ENCODE measurements at regions not wholly inside any gene's neighbourhood (a gene's known extent, or its start where the extent isn't known, plus 50 kb on each side); places are given as distances from the start of the nearest gene placed in this dataset.

DNA sequence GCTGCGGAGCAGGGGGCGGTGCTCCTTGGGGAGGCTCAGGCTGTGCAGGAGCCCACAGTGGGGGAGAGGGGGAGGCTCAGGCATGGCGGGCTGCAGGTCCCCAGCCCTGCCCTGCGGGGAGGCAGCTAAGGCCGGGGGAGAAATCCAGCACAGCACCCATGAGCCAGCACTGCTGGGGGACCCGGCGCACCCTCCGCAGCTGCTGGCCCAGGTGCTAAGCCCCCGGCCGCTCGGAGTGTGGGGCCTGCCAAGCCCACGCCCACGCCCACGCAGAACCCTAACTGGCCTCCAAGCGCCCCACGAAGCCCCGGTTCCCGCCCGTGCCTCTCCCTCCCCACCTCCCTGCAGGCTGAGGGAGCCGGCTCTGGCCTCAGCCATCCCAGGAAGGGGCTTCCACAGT lies 145.6 kb upstream of the SEL1L start:
- ATAC-seq (replicated peaks in 1 of 2) (no peak), DNase-seq (no peak)
- Mint-ChIP-seq H3K27ac (no peak overlapping the region), H3K36me3 (ENCODE audit: insufficient read depth in 2 of 2) (no peaks in the 10 kb centered on the region), H3K4me1 (ENCODE audit: low read depth) (no peaks in the 10 kb centered on the region), H3K9me3 (peaks cover 2 to 4% of the 10 kb centered on the region in 2 donors), H3K4me3 (no peak overlapping the region), H3K27me3 (ENCODE audit: low read depth) (peaks cover 6% of the 10 kb centered on the region)

GRCh38 chr14:81681541-81681940 lies 147.9 kb upstream of the SEL1L start:
- Mint-ChIP-seq H3K9me3 (peaks cover 2 to 4% of the 10 kb centered on the region in 2 donors), H3K4me1 (ENCODE audit: low read depth) (no peaks in the 10 kb centered on the region), H3K4me3 (no peak overlapping the region), H3K27ac (no peak overlapping the region), H3K36me3 (ENCODE audit: insufficient read depth in 2 of 2) (no peaks in the 10 kb centered on the region), H3K27me3 (ENCODE audit: low read depth) (peaks cover 6% of the 10 kb centered on the region)
- ATAC-seq (replicated peaks in 1 of 2) (no peak), DNase-seq (no peak)

DNA sequence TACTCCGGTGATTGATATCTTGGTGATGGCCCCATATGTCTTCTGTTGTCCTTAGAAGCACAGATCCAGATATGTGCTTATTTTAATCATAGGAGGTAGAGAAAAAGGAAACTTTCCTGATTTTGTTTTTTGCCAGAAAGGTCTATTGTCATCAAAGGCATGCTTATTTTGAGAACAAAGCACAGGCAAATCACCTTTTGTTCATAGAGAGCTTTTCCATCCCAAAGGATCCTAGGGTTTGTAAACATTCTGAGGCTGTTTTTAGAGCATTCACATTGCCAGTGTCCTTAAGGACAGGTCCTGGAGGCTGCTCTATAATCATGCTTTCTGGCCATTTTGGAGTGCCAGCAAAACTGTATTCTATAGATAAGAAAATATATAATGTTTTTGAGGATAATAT lies 148.5 kb upstream of the SEL1L start:
- no peak for DNase-seq
- peaks cover 6% of the 10 kb centered on the region for H3K27me3 Mint-ChIP-seq (ENCODE audit: low read depth)
- no peaks in the 10 kb centered on the region for H3K4me1 Mint-ChIP-seq (ENCODE audit: low read depth)
- no peak overlapping the region for H3K4me3 Mint-ChIP-seq
- no peak for ATAC-seq (replicated peaks in 1 of 2)
- no peak overlapping the region for H3K27ac Mint-ChIP-seq
- H3K9me3 Mint-ChIP-seq = peaks cover 2 to 4% of the 10 kb centered on the region in 2 donors
- no peaks in the 10 kb centered on the region for H3K36me3 Mint-ChIP-seq (ENCODE audit: insufficient read depth in 2 of 2)

GRCh38 chr14:81682701-81683100 lies 149.0 kb upstream of the SEL1L start:
- ATAC-seq (replicated peaks in 1 of 2) (no peak), DNase-seq (no peak)
- peaks cover 2 to 4% of the 10 kb centered on the region in 2 donors for H3K9me3 Mint-ChIP-seq
- no peak overlapping the region for H3K4me3 Mint-ChIP-seq
- no peaks in the 10 kb centered on the region for H3K36me3 Mint-ChIP-seq (ENCODE audit: insufficient read depth in 2 of 2)
- H3K27ac Mint-ChIP-seq = no peak overlapping the region
- no peaks in the 10 kb centered on the region for H3K4me1 Mint-ChIP-seq (ENCODE audit: low read depth)
- peaks cover 6% of the 10 kb centered on the region for H3K27me3 Mint-ChIP-seq (ENCODE audit: low read depth)

- peaks cover under 1 to 2% of the 10 kb centered on the region in 2 donors for H3K9me3 Mint-ChIP-seq
- H3K4me1 Mint-ChIP-seq (ENCODE audit: low read depth) = no peaks in the 10 kb centered on the region
- no peaks in the 10 kb centered on the region for H3K36me3 Mint-ChIP-seq (ENCODE audit: insufficient read depth in 2 of 2)
- ATAC-seq (replicated peaks in 1 of 2) (no peak), DNase-seq (no peak)
- peaks cover 6% of the 10 kb centered on the region for H3K27me3 Mint-ChIP-seq (ENCODE audit: low read depth)
- no peak overlapping the region for H3K27ac Mint-ChIP-seq
- no peak overlapping the region for H3K4me3 Mint-ChIP-seq
These were observed 151.0 kb upstream of the SEL1L start for GRCh38 chr14:81684696-81685095.

- Mint-ChIP-seq H3K27ac (no peak overlapping the region), H3K36me3 (ENCODE audit: insufficient read depth in 2 of 2) (no peaks in the 10 kb centered on the region), H3K27me3 (ENCODE audit: low read depth) (peaks cover 4% of the 10 kb centered on the region), H3K4me1 (ENCODE audit: low read depth) (no peaks in the 10 kb centered on the region), H3K4me3 (no peak overlapping the region), H3K9me3 (peaks cover 0 to 2% of the 10 kb centered on the region in 2 donors)
- DNase-seq (no peak), ATAC-seq (replicated peaks in 1 of 2) (no peak)
These were observed 152.9 kb upstream of the SEL1L start for GRCh38 chr14:81686512-81686911.

DNA sequence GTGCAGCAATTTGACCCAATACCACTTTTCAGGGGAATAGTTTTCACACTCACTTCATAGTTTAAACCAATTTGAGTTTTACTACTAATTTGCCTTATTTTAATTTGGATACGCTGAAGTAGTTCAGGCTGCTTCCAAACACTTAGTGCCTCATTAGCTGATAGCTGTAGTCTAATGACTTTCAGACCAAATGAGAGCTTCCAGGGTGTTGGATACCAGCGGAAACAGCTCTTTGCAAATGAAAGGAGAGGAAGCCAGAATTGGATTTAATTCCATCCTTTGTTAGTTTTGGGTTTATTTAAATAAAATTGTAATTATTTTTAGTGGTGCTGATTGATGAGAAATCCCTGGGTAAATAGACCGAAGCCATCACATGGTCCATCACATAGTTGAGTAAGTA lies 158.3 kb upstream of the SEL1L start:
- no peak for ATAC-seq (replicated peaks in 1 of 2)
- no peak overlapping the region for H3K4me3 Mint-ChIP-seq

DNA sequence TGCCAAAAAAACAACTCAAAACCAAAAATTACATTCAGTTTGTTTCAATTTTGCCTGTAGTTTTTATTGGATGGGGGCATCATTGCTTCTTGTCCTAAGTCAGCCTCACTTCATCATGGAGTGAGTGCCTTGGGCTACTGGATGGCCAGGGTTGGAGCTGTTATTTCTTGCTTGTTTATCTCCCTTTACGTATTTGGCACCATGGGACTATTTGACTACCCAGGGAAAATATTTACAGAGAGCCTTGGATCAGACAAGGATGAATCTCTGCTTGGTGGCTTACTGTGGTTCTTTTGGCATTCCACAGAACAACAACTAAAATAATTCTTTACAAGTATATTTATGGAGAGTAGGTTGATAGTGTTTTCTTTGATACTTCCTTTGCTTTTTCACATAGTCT lies 160.8 kb upstream of the SEL1L start:
- no peaks in the 10 kb centered on the region for H3K36me3 Mint-ChIP-seq (ENCODE audit: insufficient read depth in 2 of 2)
- ATAC-seq (replicated peaks in 1 of 2) (no peak), DNase-seq (no peak)
- H3K9me3 Mint-ChIP-seq = no peaks in the 10 kb centered on the region
- H3K4me1 Mint-ChIP-seq (ENCODE audit: low read depth) = no peaks in the 10 kb centered on the region
- no peak overlapping the region for H3K4me3 Mint-ChIP-seq
- no peak overlapping the region for H3K27ac Mint-ChIP-seq
- H3K27me3 Mint-ChIP-seq (ENCODE audit: low read depth) = no peaks in the 10 kb centered on the region

More for the DNA sequence above, 158.3 kb upstream of the SEL1L start:
- Mint-ChIP-seq H3K9me3 (no peaks in the 10 kb centered on the region), H3K27me3 (ENCODE audit: low read depth) (no peaks in the 10 kb centered on the region), H3K4me1 (ENCODE audit: low read depth) (no peaks in the 10 kb centered on the region), H3K36me3 (ENCODE audit: insufficient read depth in 2 of 2) (no peaks in the 10 kb centered on the region), H3K27ac (no peak overlapping the region)
- no peak for DNase-seq

DNA sequence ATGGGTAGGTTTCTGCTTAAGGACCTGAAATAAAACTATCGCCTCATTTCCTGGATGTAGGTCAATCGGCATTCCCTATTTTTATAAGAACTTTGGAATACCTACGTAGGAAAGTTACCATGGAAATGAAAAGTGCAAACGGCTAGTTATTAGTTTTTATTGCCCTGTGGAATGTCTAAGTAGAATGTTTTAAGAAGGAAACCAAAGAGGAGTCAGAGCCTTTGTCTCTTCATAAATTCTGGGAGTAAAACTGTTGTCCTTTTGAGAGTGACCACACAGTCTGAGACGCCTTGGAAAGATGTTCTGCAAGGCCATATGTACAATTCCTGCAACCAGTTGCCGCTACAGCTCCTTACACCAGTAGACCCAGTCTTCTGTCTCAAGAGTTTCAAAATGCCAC lies 176.0 kb upstream of the SEL1L start:
- Mint-ChIP-seq H3K4me3 (no peak overlapping the region), H3K9me3 (peaks cover 3% of the 10 kb centered on the region in 2 donors), H3K27ac (no peak overlapping the region), H3K4me1 (ENCODE audit: low read depth) (no peaks in the 10 kb centered on the region), H3K36me3 (ENCODE audit: insufficient read depth in 2 of 2) (no peaks in the 10 kb centered on the region), H3K27me3 (ENCODE audit: low read depth) (no peaks in the 10 kb centered on the region)
- ATAC-seq (replicated peaks in 1 of 2) (no peak), DNase-seq (no peak)

- DNase-seq = peak; percentile 2 to 15
- no peak overlapping the region for H3K4me3 Mint-ChIP-seq
- H3K27me3 Mint-ChIP-seq (ENCODE audit: low read depth) = no peaks in the 10 kb centered on the region
- no peak for ATAC-seq (replicated peaks in 1 of 2)
- H3K36me3 Mint-ChIP-seq (ENCODE audit: insufficient read depth in 2 of 2) = no peaks in the 10 kb centered on the region
- no peaks in the 10 kb centered on the region for H3K4me1 Mint-ChIP-seq (ENCODE audit: low read depth)
- H3K9me3 Mint-ChIP-seq = peaks cover 2 to 3% of the 10 kb centered on the region in 2 donors
- no peak overlapping the region for H3K27ac Mint-ChIP-seq
These were observed 176.7 kb upstream of the SEL1L start for GRCh38 chr14:81710232-81710845.

- no peak for ATAC-seq (replicated peaks in 1 of 2)
These were observed 182.1 kb upstream of the SEL1L start for GRCh38 chr14:81715731-81716130.

GRCh38 chr14:81716953-81717352 lies 183.3 kb upstream of the SEL1L start:
- no peak for DNase-seq
- no peaks in the 10 kb centered on the region for H3K9me3 Mint-ChIP-seq

More at GRCh38 chr14:81715731-81716130, 182.1 kb upstream of the SEL1L start:
- H3K27me3 Mint-ChIP-seq (ENCODE audit: low read depth) = no peaks in the 10 kb centered on the region
- H3K4me1 Mint-ChIP-seq (ENCODE audit: low read depth) = no peaks in the 10 kb centered on the region
- H3K36me3 Mint-ChIP-seq (ENCODE audit: insufficient read depth in 2 of 2) = no peaks in the 10 kb centered on the region
- no peak overlapping the region for H3K4me3 Mint-ChIP-seq
- DNase-seq = no peak
- H3K9me3 Mint-ChIP-seq = no peaks in the 10 kb centered on the region
- no peak overlapping the region for H3K27ac Mint-ChIP-seq

GRCh38 chr14:81723956-81724355 lies 190.3 kb upstream of the SEL1L start:
- ATAC-seq (replicated peaks in 1 of 2) = no peak

More at GRCh38 chr14:81716953-81717352, 183.3 kb upstream of the SEL1L start:
- Mint-ChIP-seq H3K27ac (no peak overlapping the region), H3K4me3 (no peak overlapping the region), H3K27me3 (ENCODE audit: low read depth) (no peaks in the 10 kb centered on the region), H3K4me1 (ENCODE audit: low read depth) (no peaks in the 10 kb centered on the region), H3K36me3 (ENCODE audit: insufficient read depth in 2 of 2) (no peaks in the 10 kb centered on the region)
- no peak for ATAC-seq (replicated peaks in 1 of 2)

GRCh38 chr14:81727218-81727617 lies 193.6 kb upstream of the SEL1L start:
- Mint-ChIP-seq H3K27ac (no peak overlapping the region), H3K4me3 (no peak overlapping the region), H3K9me3 (no peaks in the 10 kb centered on the region), H3K4me1 (ENCODE audit: low read depth) (no peaks in the 10 kb centered on the region), H3K36me3 (ENCODE audit: insufficient read depth in 2 of 2) (no peaks in the 10 kb centered on the region), H3K27me3 (ENCODE audit: low read depth) (no peaks in the 10 kb centered on the region)
- DNase-seq = no peak
- ATAC-seq (replicated peaks in 1 of 2) = no peak

More at GRCh38 chr14:81723956-81724355, 190.3 kb upstream of the SEL1L start:
- H3K4me1 Mint-ChIP-seq (ENCODE audit: low read depth) = no peaks in the 10 kb centered on the region
- no peak for DNase-seq
- H3K36me3 Mint-ChIP-seq (ENCODE audit: insufficient read depth in 2 of 2) = no peaks in the 10 kb centered on the region
- no peaks in the 10 kb centered on the region for H3K27me3 Mint-ChIP-seq (ENCODE audit: low read depth)
- no peak overlapping the region for H3K4me3 Mint-ChIP-seq
- H3K9me3 Mint-ChIP-seq = no peaks in the 10 kb centered on the region
- no peak overlapping the region for H3K27ac Mint-ChIP-seq

Data from activated T-cell treated with anti-CD3 and anti-CD28 coated beads, Interleukin-2, amount 50 U/mL, for 72 hours (primary cell).